Panc1 (cell line): ENCODE measurements at regions not wholly inside any gene's neighbourhood (a gene's known extent, or its start where the extent isn't known, plus 50 kb on each side); places are given as distances from the start of the nearest gene placed in this dataset.

Source experiments
- ATAC-seq: fragments of 200-7000 bp; cut with Tn5 transposase; 2 replicates; pipeline ENCODE4 v1.9.1; 2020; ENCODE audit warnings: mild to moderate bottlenecking, moderate library complexity
- BruUV-seq: library from RNA; stranded (reverse); fragments of 400-500 nt; replicated peaks from 2 replicates; lab custom pipeline; 2021; lab: Mats Ljungman, UMichigan
- CTCF ChIA-PET: fragments of 300-600 bp; sonication (Branson Sonifier 250); formaldehyde crosslinking; loops from one replicate; lab custom pipeline; 2022; ENCODE audit warnings: antibody characterized with exemption; lab: Charles Lee
- POLR2A ChIA-PET: fragments of 300-600 bp; sonication (Branson Sonifier 250); formaldehyde crosslinking; loops from one replicate; lab custom pipeline; 2022; ENCODE audit warnings: antibody characterized with exemption; lab: Charles Lee
- DNase-seq: peaks from one replicate; pipeline ENCODE4 v3.0.0-alpha.2; 2010; ENCODE audit warnings: low read depth, low spot score
- H3K27ac ChIP-seq: 2 replicates; pipeline ENCODE4 v1.5.1; 2011; ENCODE audit warnings: mild to moderate bottlenecking, low read length, inconsistent platforms
- H3K27me3 ChIP-seq: fragments of 200-500 bp; sonication (Bioruptor generic); 2 replicates; pipeline ENCODE4 v1.6.0; 2014; ENCODE audit warnings: low read length, inconsistent platforms; ENCODE audit not compliant: control insufficient read depth, insufficient read depth
- H3K36me3 ChIP-seq: fragments of 200-500 bp; sonication (Bioruptor generic); 2 replicates; pipeline ENCODE4 v1.5.1; 2014; ENCODE audit warnings: inconsistent platforms, mild to moderate bottlenecking, low read length, moderate library complexity; ENCODE audit not compliant: control insufficient read depth, insufficient read depth
- H3K4me1 ChIP-seq: 2 replicates; pipeline ENCODE4 v1.5.1; 2011; ENCODE audit warnings: inconsistent platforms, mild to moderate bottlenecking, low read length, moderate library complexity; ENCODE audit not compliant: control insufficient read depth, insufficient read depth
- H3K4me3 ChIP-seq, 2 experiments: 2 replicates each; pipeline ENCODE4 v1.5.1; 2011 to 2012; ENCODE audit warnings: low read depth in 2 of 2, low read length in 2 of 2, mild to moderate bottlenecking in 2 of 2, inconsistent platforms in 1 of 2, moderate library complexity in 1 of 2
- H3K9me3 ChIP-seq: fragments of 200-500 bp; sonication (Bioruptor generic); 2 replicates; pipeline ENCODE4 v1.5.1; 2014; ENCODE audit warnings: low read depth, mild to moderate bottlenecking, inconsistent platforms, low read length, moderate library complexity; ENCODE audit not compliant: control insufficient read depth, insufficient read depth
- CTCF ChIP-seq: fragments of 450-650 bp; IDR thresholded peaks from 2 replicates; pipeline ENCODE4 v1.5.1; 2017; ENCODE audit warnings: mild to moderate bottlenecking
- POLR2AphosphoS5 ChIP-seq: IDR thresholded peaks from 2 replicates; pipeline ENCODE4 v1.6.1; 2012; ENCODE audit warnings: mild to moderate bottlenecking, low read depth, low read length, moderate library complexity
- SIN3A ChIP-seq: IDR thresholded peaks from 2 replicates; pipeline ENCODE4 v1.6.1; 2012; ENCODE audit warnings: low read depth, mild to moderate bottlenecking, low read length, moderate library complexity, borderline replicate concordance; ENCODE audit not compliant: insufficient read depth
- TCF7L2 ChIP-seq: IDR thresholded peaks from 2 replicates; pipeline ENCODE4 v1.6.1; 2011; ENCODE audit warnings: mild to moderate bottlenecking, low read depth, low read length, inconsistent platforms
- in situ Hi-C: cut with HindIII; loops from 2 replicates; pipeline ENCODE4 v1.10.0; 2016; ENCODE audit warnings: low sequenced_read_pairs, low pct_unique_long_range_greater_than_20kb
- intact Hi-C: fragments of 100-400 bp; cut with micrococcal nuclease; formaldehyde crosslinking; loops from one replicate; pipeline ENCODE4 v1.10.0; 2022; ENCODE audit not compliant: unreplicated experiment
- TF ChIP-seq, protein P1 (sequence below), 2 experiments: IDR thresholded peaks; 2 replicates each; pipeline ENCODE4 v1.6.1; 2011 to 2012; ENCODE audit warnings: low read depth in 2 of 2, control low read depth in 1 of 2, low read length in 1 of 2, mild to moderate bottlenecking in 1 of 2, moderate library complexity in 1 of 2; ENCODE audit not compliant: insufficient read depth in 1 of 2

DNA sequence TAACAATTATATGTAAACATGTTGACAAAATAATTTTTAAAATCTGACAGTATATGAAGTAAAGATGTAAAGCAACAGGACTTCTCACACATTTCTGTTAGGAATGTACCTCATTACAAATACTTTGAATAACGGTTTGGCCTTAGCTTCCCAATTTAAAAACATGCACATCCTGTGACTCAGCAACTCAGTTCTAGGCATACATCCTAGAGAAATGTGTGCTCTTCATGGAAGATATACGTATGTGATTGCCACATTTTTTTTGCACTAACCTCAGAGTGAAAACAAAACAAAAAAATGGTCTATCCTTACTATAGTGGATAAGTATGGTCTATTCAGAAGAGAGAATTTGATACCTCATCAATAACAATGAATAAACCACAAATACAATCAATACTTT lies 314.6 kb downstream of the LIG4 start:
- Histone ChIP-seq H3K27ac (no peak overlapping the region), H3K27me3 (no peaks in the 10 kb centered on the region), H3K9me3 (no peaks in the 10 kb centered on the region), H3K4me3 (no peak overlapping the region), H3K36me3 (no peaks in the 10 kb centered on the region), H3K4me1 (no peaks in the 10 kb centered on the region)
- TF ChIP-seq POLR2AphosphoS5 (no peak), CTCF (no peak), TCF7L2 (no peak), SIN3A (no peak)
- TF ChIP-seq, protein P1, sequence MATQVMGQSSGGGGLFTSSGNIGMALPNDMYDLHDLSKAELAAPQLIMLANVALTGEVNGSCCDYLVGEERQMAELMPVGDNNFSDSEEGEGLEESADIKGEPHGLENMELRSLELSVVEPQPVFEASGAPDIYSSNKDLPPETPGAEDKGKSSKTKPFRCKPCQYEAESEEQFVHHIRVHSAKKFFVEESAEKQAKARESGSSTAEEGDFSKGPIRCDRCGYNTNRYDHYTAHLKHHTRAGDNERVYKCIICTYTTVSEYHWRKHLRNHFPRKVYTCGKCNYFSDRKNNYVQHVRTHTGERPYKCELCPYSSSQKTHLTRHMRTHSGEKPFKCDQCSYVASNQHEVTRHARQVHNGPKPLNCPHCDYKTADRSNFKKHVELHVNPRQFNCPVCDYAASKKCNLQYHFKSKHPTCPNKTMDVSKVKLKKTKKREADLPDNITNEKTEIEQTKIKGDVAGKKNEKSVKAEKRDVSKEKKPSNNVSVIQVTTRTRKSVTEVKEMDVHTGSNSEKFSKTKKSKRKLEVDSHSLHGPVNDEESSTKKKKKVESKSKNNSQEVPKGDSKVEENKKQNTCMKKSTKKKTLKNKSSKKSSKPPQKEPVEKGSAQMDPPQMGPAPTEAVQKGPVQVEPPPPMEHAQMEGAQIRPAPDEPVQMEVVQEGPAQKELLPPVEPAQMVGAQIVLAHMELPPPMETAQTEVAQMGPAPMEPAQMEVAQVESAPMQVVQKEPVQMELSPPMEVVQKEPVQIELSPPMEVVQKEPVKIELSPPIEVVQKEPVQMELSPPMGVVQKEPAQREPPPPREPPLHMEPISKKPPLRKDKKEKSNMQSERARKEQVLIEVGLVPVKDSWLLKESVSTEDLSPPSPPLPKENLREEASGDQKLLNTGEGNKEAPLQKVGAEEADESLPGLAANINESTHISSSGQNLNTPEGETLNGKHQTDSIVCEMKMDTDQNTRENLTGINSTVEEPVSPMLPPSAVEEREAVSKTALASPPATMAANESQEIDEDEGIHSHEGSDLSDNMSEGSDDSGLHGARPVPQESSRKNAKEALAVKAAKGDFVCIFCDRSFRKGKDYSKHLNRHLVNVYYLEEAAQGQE (IDR thresholded peaks at IDR 0.05; ENCODE audit: insufficient read depth in 1 of 2, low read depth in 2 of 2, low read length in 1 of 2): no peak
- in situ Hi-C loops: no loop called here
- intact Hi-C loops: no loop called here
- ChIA-PET POLR2A (no interaction called here), CTCF (no interaction called here)
- ATAC-seq (no peak), DNase-seq (no peak)
- BruUV-seq: no TSS peak

GRCh38 chr13:107886118-107886517 lies 329.2 kb downstream of the LIG4 start:
- TF ChIP-seq TCF7L2: no peak
- no peak for TF ChIP-seq SIN3A
- TF ChIP-seq CTCF: no peak
- TF ChIP-seq, protein P1 (IDR thresholded peaks at IDR 0.05; ENCODE audit: insufficient read depth in 1 of 2, low read depth in 2 of 2, low read length in 1 of 2): no peak
- TF ChIP-seq POLR2AphosphoS5: no peak
- Histone ChIP-seq H3K4me3 (no peak overlapping the region), H3K27ac (no peak overlapping the region), H3K36me3 (no peaks in the 10 kb centered on the region), H3K27me3 (no peaks in the 10 kb centered on the region), H3K4me1 (no peaks in the 10 kb centered on the region), H3K9me3 (no peaks in the 10 kb centered on the region)
- ChIA-PET CTCF (no interaction called here), POLR2A (no interaction called here)
- no TSS peak for BruUV-seq
- no peak for ATAC-seq
- no peak for DNase-seq
- intact Hi-C loops (no loop called here), in situ Hi-C loops (no loop called here)
